Thoracic aorta (tissue), 2 donors: ENCODE measurements at regions not wholly inside any gene's neighbourhood (a gene's known extent, or its start where the extent isn't known, plus 50 kb on each side); places are given as distances from the start of the nearest gene placed in this dataset.
"Not testable (repeated sequence)": the region's sequence is repeated elsewhere in the genome, so short reads cannot be mapped to it uniquely, and the experiment has no call there.

Source experiments
- ATAC-seq: fragments of 150-250 bp; one replicate; pipeline ENCODE4 v1.8.0; 2017; ENCODE audit warnings: low read depth; ENCODE audit not compliant: insufficient number of reproducible peaks, low FRiP score
- DNase-seq: peaks from one replicate; pipeline ENCODE4 v3.0.0-alpha.2; 2020; ENCODE audit warnings: low spot score
- H3K27ac ChIP-seq, 2 donors: fragments of 200-600 bp; sonication (generic); 1 replicate in 1 of 2; 2 replicates in 1 of 2; pipeline ENCODE4 v1.5.1; 2016; ENCODE audit warnings: mild to moderate bottlenecking in 2 of 2, moderate library complexity in 2 of 2
- H3K27me3 ChIP-seq: fragments of 200-600 bp; sonication (generic); replicated peaks from 2 replicates; pipeline ENCODE4 v1.6.0; 2016; ENCODE audit warnings: mild to moderate bottlenecking; ENCODE audit not compliant: insufficient read depth
- H3K36me3 ChIP-seq: fragments of 200-600 bp; sonication (generic); one replicate; pipeline ENCODE4 v1.5.1; 2016
- H3K4me1 ChIP-seq, 2 donors: fragments of 200-600 bp; sonication (generic); 1 replicate in 1 of 2; 2 replicates in 1 of 2; pipeline versions ENCODE4 v1.5.1 to v1.6.0; 2016; ENCODE audit warnings: low read depth in 2 of 2, mild to moderate bottlenecking in 1 of 2; ENCODE audit not compliant: control insufficient read depth in 1 of 2
- H3K4me3 ChIP-seq: fragments of 200-600 bp; sonication (generic); 2 replicates; pipeline ENCODE4 v1.5.1; 2016; ENCODE audit warnings: mild to moderate bottlenecking
- H3K9me3 ChIP-seq: fragments of 200-600 bp; sonication (generic); 2 replicates; pipeline ENCODE4 v1.5.1; 2016
- TF ChIP-seq, protein P1 (sequence below): fragments of 200-600 bp; sonication (generic); IDR thresholded peaks from one replicate; pipeline ENCODE4 v1.5.1; 2019; ENCODE audit warnings: antibody characterized with exemption

DNA sequence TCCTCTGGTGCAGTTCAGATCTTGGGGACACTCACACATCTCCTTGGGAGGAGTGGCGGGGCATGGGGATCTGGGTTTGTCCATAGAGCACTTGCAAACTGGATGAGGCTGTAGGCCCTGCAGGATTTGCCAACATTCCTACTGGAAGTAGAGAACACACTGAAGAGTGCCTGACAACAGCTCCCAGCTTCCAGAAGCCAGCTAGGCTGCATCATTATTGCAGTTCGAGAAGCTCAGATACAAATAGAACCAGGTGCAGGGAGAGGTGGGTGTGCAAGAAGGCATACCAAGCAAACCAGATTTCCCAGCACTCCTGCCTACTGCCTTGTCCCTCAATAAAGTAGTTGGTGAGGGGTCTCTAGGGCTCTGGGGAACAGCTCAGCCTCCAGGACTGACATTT is 52.5 kb downstream of the RHOB start:
- H3K4me1 ChIP-seq, result no peaks in the 10 kb centered on the region
- no peak for ATAC-seq
- H3K27me3 ChIP-seq, result no peaks in the 10 kb centered on the region
- H3K36me3 ChIP-seq, result no peaks in the 10 kb centered on the region
- no peak overlapping the region for H3K4me3 ChIP-seq
- H3K27ac ChIP-seq, result no peak overlapping the region
- no peaks in the 10 kb centered on the region for H3K9me3 ChIP-seq
- TF ChIP-seq, protein P1, sequence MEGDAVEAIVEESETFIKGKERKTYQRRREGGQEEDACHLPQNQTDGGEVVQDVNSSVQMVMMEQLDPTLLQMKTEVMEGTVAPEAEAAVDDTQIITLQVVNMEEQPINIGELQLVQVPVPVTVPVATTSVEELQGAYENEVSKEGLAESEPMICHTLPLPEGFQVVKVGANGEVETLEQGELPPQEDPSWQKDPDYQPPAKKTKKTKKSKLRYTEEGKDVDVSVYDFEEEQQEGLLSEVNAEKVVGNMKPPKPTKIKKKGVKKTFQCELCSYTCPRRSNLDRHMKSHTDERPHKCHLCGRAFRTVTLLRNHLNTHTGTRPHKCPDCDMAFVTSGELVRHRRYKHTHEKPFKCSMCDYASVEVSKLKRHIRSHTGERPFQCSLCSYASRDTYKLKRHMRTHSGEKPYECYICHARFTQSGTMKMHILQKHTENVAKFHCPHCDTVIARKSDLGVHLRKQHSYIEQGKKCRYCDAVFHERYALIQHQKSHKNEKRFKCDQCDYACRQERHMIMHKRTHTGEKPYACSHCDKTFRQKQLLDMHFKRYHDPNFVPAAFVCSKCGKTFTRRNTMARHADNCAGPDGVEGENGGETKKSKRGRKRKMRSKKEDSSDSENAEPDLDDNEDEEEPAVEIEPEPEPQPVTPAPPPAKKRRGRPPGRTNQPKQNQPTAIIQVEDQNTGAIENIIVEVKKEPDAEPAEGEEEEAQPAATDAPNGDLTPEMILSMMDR, result no peak
- no peak for DNase-seq

DNA sequence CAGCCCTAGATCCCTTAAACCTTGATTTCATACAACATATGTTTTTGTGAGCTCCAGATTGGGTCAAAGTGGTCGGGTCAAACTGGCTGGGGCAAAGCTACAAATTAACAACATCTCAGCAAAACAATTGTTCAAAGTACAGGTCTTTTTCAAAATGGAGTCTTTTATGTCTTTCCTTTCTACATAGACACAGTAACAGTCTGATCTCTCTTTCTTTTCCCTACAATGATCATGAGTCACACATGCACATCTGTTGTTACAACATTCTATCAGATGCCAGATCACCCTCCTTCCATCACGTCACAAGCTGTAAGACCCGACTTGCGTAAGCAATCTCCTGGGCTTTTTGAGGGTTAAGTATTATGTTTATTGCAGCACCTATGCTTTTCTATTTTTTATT is 55.1 kb downstream of the RHOB start:
- H3K4me1 ChIP-seq, result no peaks in the 10 kb centered on the region
- H3K36me3 ChIP-seq, result no peaks in the 10 kb centered on the region
- DNase-seq, result no peak
- no peaks in the 10 kb centered on the region for H3K27me3 ChIP-seq
- TF ChIP-seq, protein P1, result no peak
- no peak for ATAC-seq
- no peaks in the 10 kb centered on the region for H3K9me3 ChIP-seq
- H3K4me3 ChIP-seq, result no peak overlapping the region
- H3K27ac ChIP-seq, result no peak overlapping the region

DNA sequence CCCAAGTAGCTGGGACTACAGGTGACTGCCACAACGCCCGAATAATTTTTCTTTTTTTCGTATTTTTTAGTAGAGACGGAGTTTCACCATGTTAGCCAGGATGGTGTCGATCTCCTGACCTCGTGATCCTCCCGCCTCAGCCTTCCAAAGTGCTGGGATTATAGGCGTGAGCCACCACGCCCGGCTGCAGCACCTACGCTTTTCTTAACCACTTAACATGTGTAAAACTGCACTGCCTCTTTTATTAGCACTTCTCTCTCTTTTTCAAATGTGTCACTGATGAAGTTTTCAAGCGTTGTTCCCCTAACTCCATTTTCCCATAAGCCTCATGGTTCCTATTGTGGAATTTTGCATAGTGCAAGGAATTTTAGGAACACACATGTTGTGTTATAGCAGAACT is 55.6 kb downstream of the RHOB start:
- not testable (repeated sequence) for H3K4me1 ChIP-seq, H3K36me3 ChIP-seq, H3K4me3 ChIP-seq, DNase-seq, ATAC-seq, H3K27me3 ChIP-seq, H3K27ac ChIP-seq, H3K9me3 ChIP-seq

DNA sequence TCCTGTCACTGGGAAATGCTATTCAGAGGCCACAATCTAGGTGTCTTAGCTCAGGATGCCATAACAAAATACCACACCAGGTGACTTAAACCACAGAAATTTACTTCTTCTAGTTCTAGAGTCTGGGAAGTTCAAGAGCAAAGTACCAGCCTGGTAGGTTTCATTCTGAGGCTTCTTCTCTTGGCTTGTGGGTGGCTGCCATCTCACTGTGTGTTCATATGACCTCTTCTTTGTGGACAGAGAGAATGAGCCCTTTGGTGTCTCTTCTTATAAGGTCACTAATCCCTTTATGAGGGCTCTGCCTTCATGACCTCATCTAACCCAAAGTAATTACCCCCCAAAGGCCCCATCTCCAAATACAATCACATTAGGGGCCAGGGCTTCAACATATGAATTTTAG is 57.3 kb downstream of the RHOB start:
- Histone ChIP-seq H3K4me1 (peaks cover 0 to 10% of the 10 kb centered on the region in 2 donors), H3K36me3 (no peaks in the 10 kb centered on the region), H3K4me3 (no peak overlapping the region), H3K27ac (no peak overlapping the region), H3K27me3 (no peaks in the 10 kb centered on the region), H3K9me3 (no peaks in the 10 kb centered on the region)
- no peak for ATAC-seq
- no peak for DNase-seq
- TF ChIP-seq, protein P1, result no peak

DNA sequence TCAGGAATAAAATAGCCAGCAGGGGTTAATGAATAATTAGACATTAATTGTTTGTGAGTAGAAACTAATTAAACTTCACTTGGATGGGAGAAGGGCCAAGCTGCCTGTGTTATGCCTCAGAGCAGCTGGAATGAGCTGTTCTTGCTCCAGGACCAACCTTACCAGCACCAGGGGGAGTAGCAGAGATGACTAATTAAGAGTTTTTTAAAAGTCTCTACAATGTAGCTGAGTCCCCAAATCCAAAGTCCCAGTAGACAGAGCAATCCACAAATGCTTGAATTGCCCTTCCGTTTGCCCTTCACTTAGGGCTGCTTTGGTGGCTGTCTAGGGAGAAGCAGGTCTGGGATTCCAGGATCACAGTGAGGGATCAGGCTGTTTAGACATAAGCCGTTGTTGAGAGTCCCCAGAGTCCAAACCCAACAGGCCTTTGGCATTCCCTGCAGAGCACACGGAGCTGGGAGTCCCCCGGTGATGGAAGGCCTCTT is 59.4 kb downstream of the RHOB start:
- no peaks in the 10 kb centered on the region for H3K36me3 ChIP-seq
- H3K4me3 ChIP-seq, result no peak overlapping the region
- TF ChIP-seq, protein P1, result no peak
- ATAC-seq (no peak), DNase-seq (no peak)
- peaks cover 0 to 10% of the 10 kb centered on the region in 2 donors for H3K4me1 ChIP-seq
- no peak overlapping the region for H3K27ac ChIP-seq
- H3K9me3 ChIP-seq, result no peaks in the 10 kb centered on the region
- H3K27me3 ChIP-seq, result no peaks in the 10 kb centered on the region

DNA sequence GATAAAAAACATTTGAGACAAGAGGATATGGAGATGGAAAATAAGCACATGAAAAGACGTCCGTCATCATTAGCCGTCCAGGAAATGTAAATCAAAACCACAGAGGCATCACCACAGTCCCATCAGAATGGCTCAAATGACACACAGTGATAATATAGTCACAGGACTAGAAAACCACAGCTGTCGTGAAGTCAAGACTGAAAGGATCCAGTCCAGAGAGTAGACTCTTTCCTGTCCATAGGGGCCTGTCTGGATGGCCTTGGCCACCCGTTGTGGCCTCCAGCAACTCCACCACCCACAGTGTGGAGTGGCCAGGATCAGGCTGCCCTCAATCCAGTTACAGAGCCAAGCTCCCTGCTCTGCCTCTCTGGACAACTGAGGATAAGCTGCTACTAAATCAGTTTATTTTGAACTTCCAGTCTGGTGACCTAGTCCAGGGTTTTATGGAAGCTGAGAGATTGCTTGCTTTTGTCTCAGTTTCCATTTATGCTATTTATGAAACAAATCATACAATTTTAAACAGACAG is 60.4 kb downstream of the RHOB start:
- no peak for ATAC-seq
- DNase-seq, result no peak
- no peak overlapping the region for H3K4me3 ChIP-seq
- no peaks in the 10 kb centered on the region for H3K9me3 ChIP-seq
- TF ChIP-seq, protein P1, result no peak
- H3K36me3 ChIP-seq, result no peaks in the 10 kb centered on the region
- no peaks in the 10 kb centered on the region for H3K27me3 ChIP-seq
- peaks cover 0 to 10% of the 10 kb centered on the region in 2 donors for H3K4me1 ChIP-seq
- H3K27ac ChIP-seq, result no peak overlapping the region
